GM18519 (cell line): ENCODE measurements at regions not wholly inside any gene's neighbourhood (a gene's known extent, or its start where the extent isn't known, plus 50 kb on each side); places are given as distances from the start of the nearest gene placed in this dataset.

Source experiments
- ATAC-seq: cut with Tn5 transposase; IDR thresholded peaks from one replicate; pipeline ENCODE4 v1.9.1; 2021; ENCODE audit warnings: mild to moderate bottlenecking, moderate library complexity; ENCODE audit not compliant: unreplicated experiment, low FRiP score

DNA sequence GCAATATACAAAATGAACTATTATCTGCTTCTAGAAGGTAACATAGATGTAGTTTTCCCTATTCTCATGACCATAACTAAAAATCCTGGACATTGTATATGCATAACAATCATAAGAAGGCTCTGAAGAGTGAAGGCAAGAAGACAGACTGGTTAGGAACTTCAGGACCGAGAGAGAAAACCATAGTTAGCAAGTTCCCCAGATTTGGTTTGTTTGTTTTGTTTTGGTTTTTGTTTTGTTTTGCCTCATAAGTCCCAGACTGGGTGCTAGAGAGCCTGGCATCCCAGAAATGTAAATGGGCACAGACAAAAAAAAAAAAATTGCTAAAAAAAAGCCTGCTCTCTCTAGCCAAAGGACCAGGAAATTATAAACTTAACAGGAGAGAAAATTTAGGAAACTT, 192.2 kb upstream of the FBXO11 start:
- no peak for ATAC-seq

DNA sequence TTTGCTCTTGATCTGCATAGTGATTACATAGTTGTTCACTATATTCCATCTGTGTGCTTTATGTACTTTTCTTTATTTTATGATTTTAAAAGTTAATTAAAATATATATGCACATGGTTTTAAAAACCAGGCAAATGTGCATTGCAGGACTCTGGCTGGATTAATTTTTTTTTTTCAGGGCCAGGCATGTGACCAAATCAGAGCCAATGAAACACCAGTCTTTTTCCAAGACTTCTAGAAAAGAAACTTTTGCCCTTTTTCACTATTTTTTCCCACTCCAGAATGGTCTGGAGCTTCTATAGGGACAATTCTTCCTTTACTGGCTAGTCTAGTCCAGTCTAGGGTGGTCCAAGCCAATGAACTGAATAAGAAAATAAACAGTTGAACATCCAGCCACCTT, 198.1 kb upstream of the FBXO11 start:
- ATAC-seq, result no peak

DNA sequence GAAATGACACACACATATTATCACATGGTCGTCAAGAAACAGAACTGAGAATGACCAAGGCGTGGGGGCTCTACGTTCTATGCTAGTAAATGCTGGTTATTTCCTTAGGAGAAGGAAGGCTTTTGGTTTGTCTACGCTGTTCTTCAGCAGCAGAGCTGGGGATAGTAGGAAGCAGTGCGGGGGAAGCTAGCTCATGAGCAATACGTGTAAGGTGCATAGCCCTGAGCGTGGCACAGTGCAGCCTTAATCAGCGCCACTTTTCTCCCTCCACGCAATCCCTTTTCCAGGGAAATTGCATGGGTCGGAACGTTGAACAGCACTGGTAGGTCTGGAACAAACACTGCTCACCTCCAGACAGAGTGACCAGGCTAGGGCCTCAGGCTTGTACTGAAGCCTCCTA, 199.6 kb upstream of the FBXO11 start:
- no peak for ATAC-seq

DNA sequence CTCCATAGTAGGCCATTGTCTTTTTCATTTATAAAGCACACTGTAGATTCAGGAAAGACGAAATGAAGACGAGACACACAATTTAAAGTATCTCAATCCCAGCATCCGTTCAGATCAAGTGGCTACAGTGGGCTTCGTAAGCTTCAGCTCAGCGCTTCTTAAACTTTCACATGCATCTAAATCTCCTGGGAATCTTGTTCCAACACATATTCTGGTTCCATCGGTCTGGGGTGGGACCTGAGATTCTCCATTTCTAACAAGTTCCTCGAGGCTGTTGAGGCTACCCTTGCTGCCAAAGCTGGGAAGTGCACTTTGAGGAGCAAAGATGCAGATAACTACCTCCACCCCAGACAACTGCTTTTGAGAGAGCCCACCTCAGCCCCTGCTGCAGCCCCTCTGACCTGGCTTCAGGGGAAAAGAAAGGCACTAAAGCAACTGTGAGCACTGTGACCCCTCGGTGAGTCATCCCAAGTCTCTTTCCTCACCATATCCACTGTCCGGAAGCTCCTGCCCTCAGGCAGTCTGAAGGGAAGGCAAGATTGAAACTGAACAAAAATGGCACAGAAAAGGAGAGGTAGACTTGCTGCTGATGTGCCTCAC, 201.1 kb upstream of the FBXO11 start:
- ATAC-seq, result no peak

DNA sequence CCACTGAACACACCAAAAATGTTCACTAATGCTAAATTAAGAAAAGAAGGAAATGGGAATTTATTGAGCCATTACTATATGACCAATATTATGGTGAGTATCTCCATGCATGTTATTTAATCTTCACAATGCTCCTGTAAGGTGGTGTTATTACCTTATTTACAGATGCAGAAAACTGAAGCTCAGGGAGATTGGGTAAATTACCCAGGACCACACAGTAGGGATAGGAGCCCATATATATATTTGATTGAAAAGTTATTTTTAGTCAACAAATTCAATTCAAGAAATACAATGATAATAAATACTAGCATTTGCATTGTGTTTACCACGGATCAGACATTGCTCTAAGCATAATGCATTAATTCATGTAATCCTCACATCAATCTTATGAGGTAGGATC, 202.2 kb upstream of the FBXO11 start:
- ATAC-seq, result no peak

DNA sequence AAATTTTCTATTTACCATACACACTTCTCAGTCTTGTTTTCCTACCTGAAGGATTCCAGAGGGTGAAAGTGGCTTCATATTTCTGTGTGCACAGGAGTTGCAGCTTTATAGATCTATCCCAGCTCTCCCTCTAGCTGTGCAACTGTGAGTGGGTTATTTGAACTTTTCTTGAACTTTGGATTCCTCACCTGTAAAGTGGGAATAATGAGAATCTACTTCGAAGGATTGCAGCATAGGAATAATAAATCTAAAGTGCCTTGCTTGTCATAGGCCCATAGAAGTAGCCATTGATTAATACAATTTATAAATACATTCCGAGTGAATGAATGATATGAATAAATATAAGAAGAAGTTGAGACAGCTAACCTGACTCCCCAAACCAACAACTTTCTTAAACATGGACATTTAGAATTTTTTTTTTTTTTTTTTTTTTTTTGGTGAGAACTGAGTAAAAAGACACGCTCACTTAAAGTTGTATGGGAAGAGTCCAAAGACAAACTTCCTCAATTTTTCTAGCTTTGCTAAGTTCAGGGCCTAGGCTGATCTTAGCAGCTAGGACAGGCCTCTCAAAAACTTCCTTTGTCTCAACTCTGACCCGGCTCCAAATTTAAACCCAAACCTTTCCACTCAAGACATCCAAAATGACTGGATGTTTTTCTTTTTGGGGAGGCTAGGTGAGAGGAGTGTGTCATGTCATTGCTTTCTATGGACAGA, 203.3 kb upstream of the FBXO11 start:
- no peak for ATAC-seq

DNA sequence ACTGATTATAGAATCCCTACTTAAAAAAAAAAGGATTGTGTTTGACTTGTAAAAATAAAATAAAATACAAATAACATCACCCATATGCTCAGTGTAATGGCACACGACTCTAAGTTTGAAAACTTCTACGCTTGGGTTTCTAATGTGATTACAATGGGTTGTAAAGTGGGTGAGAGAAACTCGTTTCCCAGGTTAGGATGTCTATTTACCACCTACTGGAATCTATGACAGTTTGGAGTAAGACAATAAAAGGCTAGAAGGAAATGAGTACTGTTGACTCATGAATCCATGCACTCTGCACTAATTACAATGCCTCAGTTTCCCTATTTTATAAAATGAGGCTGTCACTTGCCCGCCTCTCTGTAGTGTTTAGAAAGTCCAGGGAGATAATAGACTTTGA, 204.0 kb upstream of the FOXN2 start:
- ATAC-seq, result no peak

DNA sequence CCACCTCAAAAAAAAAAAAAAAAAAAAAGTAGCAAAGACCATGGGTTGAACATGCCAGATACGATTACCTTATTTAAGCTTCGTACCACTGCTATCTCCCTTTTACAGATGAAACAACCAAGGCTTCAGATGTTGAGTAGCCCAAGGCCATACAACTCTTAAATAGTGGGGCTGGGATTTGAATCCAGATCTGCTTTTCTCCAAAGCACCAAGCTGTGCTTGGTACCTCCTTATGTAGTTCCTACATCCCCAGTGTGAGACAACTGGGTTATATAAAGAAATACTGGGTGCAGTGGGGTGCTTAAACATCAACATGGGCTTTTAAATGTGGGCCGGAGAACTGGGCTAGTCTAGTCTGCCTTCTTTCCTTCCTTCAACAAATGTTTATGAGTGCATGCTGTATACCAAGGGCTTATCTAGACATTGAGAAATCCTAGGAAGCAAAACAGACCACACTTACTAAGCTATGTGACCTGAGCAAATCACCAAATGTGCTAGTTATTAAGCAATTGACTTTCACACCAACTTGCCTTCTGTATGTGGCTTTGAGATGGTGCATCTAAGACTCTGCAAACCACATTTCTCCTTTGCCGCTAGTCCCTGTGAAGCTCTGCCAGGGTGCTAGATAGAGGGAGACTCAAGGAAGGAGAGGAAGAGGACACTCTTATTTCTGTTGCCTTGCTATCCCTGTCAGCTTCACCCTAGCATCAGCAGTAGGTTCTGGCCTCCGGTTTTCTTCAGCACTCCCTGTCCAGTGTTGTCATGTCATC, 201.4 kb upstream of the FOXN2 start:
- no peak for ATAC-seq

DNA sequence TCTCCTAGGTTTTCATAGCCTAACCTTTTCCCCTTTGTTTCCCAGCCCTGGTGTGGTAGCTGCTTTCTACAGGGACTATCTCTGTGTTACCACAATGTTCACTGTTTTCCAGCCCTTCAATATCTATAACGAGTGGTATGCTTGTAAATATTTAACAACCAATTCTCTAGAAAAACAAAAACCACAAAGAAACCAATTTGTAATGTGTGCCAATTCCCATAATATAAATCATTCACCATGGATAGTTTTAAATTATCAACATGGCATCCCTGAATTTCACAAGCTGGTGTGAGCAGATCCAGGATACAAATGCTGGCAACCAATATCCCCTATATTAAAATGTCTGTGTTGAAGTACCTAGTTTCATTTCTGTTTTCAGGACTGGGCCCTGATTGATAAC, 200.7 kb upstream of the FOXN2 start:
- ATAC-seq, result no peak

DNA sequence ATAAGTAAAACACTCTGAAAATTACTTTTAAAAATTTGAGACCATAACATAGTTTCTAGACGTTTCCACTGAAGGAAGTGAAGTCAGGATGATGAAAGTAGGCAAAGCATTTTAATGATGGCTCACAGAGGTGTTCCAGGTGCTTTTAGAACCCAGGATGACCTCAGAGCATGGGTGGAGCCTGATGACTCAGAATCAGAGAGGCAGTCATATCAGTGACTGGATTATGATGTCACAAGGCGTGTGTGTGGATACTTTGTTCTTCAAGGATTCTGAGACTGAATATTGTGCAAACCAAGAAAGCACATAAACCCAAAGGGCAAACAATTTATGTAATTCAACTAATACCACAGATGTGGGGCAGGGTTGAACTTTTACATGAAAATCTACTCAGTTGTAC, 200.2 kb upstream of the FOXN2 start:
- no peak for ATAC-seq

DNA sequence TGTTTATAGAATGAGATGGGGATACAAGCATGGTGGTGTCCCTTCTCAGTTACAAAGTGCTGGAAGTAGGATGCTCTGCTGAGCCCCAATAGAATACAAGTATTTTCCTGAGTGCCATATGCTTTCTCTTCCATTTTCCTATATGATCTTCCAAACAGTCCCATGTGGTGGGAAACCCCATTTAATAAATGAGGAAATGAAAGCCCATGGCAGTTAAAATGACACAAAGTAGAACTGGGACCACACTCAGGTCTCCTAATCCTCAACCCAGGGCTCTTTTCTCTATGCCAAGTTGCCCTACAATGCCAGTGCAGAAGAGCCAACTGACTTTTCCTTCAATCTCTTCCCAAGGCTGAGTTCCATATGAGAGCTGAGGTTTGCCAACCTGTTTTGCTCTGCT, 198.0 kb upstream of the FOXN2 start:
- ATAC-seq, result no peak

DNA sequence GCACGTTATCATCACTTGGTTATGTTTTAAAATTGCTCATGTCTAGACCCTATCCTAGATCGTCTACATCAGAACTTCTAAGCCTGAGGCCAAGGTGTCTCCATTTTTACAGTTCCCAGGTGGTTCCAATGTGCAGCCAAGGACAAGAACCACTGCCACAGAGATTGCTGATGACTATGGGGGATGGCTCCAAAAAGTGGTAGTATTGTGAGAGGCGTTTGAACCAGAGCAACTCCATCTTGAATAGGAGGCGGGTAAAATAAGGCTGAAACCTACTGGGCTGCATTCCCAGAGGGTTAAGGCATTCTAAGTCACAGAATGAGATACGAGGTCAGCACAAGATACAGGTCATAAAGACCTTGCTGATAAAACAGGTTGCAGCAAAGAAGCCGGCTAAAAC, 195.6 kb upstream of the FOXN2 start:
- ATAC-seq, result no peak

DNA sequence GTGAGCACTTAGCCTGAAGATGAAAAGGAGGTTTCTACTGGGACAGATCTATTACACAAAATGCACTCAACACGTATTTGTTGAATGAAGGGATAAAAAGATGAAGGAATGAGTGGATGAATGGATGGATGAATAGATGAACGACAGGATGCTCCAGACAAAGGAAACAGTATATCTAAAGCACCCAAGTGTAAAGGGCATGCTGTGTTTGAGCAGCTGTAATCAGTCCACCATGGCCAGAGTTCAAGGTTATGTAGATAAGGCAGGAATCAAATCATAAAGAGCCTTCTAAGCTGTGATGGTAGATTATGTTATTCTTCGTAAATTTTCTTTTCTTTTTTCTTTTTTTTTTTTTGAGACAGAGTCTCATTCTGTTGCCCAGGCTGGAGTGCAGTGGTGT, 194.4 kb upstream of the FOXN2 start:
- ATAC-seq, result no peak

DNA sequence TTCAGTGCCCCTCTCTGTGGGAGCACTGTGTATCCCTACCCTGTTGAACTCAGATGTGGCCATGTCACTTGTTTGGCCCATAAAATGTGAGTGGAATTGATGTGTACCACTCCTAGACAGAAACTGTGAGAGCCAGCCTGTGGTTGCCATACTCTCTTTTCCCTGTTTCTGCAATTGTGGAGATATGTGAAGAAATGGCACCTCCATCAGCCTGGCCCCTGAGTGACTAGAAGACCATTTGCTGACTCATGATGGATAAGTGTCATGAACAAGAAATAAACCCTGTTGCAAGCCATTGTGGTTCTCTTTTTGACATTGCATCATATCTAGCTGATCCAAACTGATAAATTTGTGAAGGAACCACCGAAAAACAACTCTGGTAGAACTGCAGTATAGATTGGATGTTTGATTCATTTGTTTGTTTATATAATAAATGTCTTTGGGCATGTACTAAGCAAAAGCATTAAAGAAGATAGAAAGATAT, 193.7 kb upstream of the FOXN2 start:
- ATAC-seq, result no peak

DNA sequence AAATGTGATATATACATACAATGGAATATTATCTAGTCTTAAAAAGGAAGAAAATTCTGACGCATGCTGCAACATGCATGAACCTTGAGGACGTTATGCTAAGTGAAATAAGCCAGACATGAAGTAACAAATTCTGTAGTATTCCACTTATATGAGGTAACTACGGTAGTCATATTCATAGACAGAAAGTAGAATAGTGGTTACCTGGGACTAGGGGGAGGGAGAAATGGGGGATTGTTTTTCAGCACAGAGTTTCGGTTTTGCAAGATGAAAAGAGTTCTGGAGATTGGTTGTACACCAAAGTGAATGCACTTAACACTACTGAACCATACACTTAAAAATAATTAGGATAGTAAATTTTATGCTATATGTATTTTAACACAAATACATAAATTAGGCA, 192.3 kb upstream of the FOXN2 start:
- no peak for ATAC-seq

DNA sequence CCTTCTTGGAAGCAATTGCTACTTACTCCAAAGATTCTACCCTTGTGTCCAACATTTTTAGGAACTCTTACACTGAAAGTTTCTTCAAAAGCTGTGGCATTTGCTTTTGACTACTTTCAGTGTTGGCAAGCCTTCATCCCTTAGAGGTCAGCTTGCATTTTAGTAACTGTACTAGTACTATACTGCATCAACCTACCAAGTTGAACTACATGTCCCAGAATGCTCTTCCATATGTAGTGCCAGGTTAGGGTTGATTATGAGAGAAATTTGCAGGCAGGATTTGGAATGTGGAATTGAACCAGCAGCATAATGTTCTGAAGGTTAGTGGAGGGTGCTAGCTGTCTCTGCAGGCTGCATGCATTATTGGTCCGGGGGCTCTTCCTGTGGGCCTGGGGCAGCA, 189.9 kb upstream of the FOXN2 start:
- ATAC-seq, result no peak

DNA sequence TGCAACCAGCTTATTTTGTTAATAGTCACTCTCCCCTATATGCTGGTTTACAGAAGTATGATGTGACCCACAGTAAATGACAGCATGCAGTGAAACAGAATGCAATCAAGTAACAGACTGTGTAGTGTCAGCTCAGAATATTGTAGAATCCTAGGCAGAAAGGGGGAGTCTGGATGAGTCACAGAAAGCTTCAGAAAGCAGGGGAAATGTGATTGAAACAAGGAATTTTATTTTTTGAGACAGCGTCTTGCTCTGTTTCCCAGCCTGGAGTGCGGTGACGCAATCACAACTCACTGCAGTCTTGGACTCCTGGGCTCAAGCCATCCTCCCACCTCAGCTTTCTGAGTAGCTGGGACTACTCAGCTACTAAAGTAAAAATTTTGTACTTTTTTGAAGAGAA, 188.3 kb upstream of the FOXN2 start:
- no peak for ATAC-seq

DNA sequence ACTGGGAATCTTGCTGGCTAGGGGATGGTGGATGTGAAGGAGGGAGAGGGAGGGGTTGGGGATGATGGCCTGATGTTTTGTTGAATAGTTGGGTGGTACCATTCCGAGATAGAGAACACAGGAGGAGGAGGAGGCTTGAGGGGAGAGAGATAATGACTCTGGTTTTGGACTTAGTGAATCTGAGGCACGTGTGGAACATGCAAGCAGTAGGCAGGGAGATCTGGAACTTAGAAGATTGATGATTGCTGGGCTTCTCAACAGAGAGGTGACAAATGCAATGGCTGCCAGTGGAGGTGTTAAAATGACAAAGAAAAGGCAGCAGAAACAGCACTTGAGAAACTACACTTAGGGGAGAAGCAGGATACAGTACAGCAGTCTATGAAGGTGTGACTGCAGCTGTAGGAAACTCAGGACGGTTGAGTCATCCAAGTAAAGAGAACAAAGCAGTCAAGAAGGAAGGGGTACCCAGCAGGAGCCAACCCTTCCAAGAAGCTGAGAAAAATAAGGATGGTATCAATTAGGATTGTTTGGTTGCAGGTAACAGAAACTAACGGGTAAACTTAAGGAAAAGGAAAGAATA, 186.8 kb upstream of the FOXN2 start:
- no peak for ATAC-seq

DNA sequence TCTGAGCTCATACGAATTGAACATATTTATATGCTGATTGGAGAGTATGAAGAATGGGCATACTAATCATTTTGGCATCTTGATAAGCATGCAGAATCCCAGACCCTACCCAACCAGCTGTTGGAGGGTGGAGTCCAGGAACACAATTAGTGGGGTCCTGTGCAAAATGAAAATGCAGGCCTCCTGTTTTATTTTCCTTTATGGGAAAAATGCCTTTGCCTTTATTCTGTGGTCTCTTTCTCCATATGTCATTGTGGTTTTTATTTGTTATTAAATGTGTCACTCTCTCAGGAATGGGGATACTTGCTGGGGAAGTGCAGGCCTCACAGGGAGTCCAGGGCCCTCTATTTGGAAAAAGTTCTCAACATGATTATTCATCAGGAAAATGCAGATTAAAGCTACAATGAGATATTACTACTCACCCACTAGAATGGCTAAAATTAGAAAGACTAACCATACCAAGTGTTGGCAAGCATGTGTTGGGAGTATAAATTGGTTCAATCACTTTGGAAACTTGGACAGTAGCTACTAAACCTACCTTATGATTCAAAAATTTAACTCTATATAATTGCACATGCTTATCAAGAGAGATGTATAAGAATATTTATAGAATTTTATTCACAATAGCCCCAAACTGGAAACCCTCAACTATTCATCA, 185.1 kb upstream of the FOXN2 start:
- ATAC-seq, result no peak

DNA sequence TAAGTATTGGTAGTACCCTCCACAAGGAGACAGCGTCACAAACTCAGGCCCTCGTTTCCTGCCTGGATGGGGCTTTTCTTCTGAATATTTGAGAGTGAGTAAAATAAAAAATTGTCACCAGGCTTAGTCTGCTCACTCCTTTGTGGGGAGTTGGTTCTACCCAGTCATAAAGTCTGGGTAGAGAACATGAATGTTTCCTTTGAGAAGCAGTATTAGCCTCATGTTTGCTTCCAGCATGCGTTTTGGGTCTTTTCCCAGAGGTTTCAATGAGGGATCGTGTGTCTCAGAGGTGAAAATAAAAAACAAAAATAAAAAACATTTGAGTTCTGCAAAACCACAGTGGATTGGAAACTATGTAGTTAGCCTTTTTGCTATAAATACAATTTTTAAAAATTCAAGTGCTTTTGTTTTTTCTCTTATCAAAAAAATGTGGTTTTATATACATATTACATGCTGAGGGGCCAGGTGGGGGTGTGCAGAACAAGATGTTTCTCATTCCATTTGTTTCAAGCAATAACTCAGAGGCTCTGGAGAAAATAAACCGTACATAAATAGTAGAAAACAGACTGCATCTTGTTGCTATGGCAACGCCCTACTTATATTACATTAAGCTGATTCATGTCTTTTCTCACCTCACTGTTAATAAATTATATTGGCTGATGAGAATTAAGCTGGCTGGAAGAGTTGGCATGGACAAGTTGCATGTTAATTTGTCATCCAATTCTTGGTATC, 182.8 kb upstream of the FOXN2 start:
- no peak for ATAC-seq
